ENCODE measurements at regions not wholly inside any gene's neighbourhood (a gene's known extent, or its start where the extent isn't known, plus 50 kb on each side); places are given as distances from the start of the nearest gene placed in this dataset.
"Not testable (repeated sequence)": the region's sequence is repeated elsewhere in the genome, so short reads cannot be mapped to it uniquely, and the experiment has no call there.

- TF ChIP-seq POLR2AphosphoS5, CTCF (IDR thresholded peaks at IDR 0.05): not testable (repeated sequence)
Observed at GRCh38 chr10:26377224-26377810, 60.8 kb upstream of the APBB1IP start.
